HS-5 (cell line): ENCODE measurements at regions not wholly inside any gene's neighbourhood (a gene's known extent, or its start where the extent isn't known, plus 50 kb on each side); places are given as distances from the start of the nearest gene placed in this dataset.
A peak's percentile ranks its signal among the peaks of the same experiment; 100 is the strongest.
"Not testable (repeated sequence)": the region's sequence is repeated elsewhere in the genome, so short reads cannot be mapped to it uniquely, and the experiment has no call there.

ENCODE experiments used
- DNase-seq: peaks from one replicate; pipeline ENCODE4 v3.0.0-alpha.2; 2012; ENCODE audit warnings: low read depth

- no peak for DNase-seq
Measured at GRCh38 chr4:170801771-170802170, 712.0 kb upstream of the AADAT start.

GRCh38 chr4:170794525-170794924 is 704.8 kb upstream of the AADAT start:
- no peak for DNase-seq

- not testable (repeated sequence) for DNase-seq
Measured at GRCh38 chr4:170788540-170789051, 698.8 kb upstream of the AADAT start.

- no peak for DNase-seq
Measured at GRCh38 chr4:170777663-170778062, 687.9 kb upstream of the AADAT start.

- DNase-seq = no peak
Measured at GRCh38 chr4:170776983-170777382, 687.2 kb upstream of the AADAT start.

- no peak for DNase-seq
Measured at GRCh38 chr4:170775851-170776250, 686.1 kb upstream of the AADAT start.

GRCh38 chr4:170773709-170774273 is 684.0 kb upstream of the AADAT start:
- DNase-seq = no peak

- DNase-seq = no peak
Measured at GRCh38 chr4:170772429-170772828, 682.7 kb upstream of the AADAT start.

GRCh38 chr4:170770664-170771063 is 680.9 kb upstream of the AADAT start:
- no peak for DNase-seq

GRCh38 chr4:170769862-170770261 is 680.1 kb upstream of the AADAT start:
- peak; percentile 18 for DNase-seq

GRCh38 chr4:170758988-170759387 is 669.2 kb upstream of the AADAT start:
- no peak for DNase-seq

- no peak for DNase-seq
Measured at GRCh38 chr4:170750519-170750918, 660.8 kb upstream of the AADAT start.

GRCh38 chr4:170748975-170749374 is 659.2 kb upstream of the AADAT start:
- no peak for DNase-seq

GRCh38 chr4:170743633-170744032 is 653.9 kb upstream of the AADAT start:
- no peak for DNase-seq

GRCh38 chr4:170741856-170742255 is 652.1 kb upstream of the AADAT start:
- no peak for DNase-seq

- peak; percentile 3 for DNase-seq
Measured at GRCh38 chr4:170736710-170737109, 647.0 kb upstream of the AADAT start.

- no peak for DNase-seq
Measured at GRCh38 chr4:170729897-170730296, 640.1 kb upstream of the AADAT start.

- DNase-seq = no peak
Measured at GRCh38 chr4:170729236-170729635, 639.5 kb upstream of the AADAT start.

GRCh38 chr4:170724191-170724590 is 634.4 kb upstream of the AADAT start:
- DNase-seq = no peak

- DNase-seq = no peak
Measured at GRCh38 chr4:170723171-170723570, 633.4 kb upstream of the AADAT start.

GRCh38 chr4:170721812-170722373 is 632.1 kb upstream of the AADAT start:
- no peak for DNase-seq

GRCh38 chr4:170716868-170717267 is 627.1 kb upstream of the AADAT start:
- DNase-seq = no peak

GRCh38 chr4:170705907-170706306 is 616.2 kb upstream of the AADAT start:
- no peak for DNase-seq

GRCh38 chr4:170700064-170700463 is 610.3 kb upstream of the AADAT start:
- no peak for DNase-seq
